ENCODE measurements at regions not wholly inside any gene's neighbourhood (a gene's known extent, or its start where the extent isn't known, plus 50 kb on each side); places are given as distances from the start of the nearest gene placed in this dataset.

GRCh38 chr12:97046901-97047300 lies 139.8 kb downstream of the NEDD1 start:
- TF ChIP-seq CTCF (IDR thresholded peaks at IDR 0.05; ENCODE audit: unreplicated experiment): no peak
- Mint-ChIP-seq H3K36me3 (no peaks in the 10 kb centered on the region), H3K4me1 (peaks cover 4% of the 10 kb centered on the region), H3K27ac (no peak overlapping the region), H3K27me3 (ENCODE audit: low read depth) (no peaks in the 10 kb centered on the region), H3K9me3 (peaks cover 3% of the 10 kb centered on the region), H3K4me3 (no peak overlapping the region)
- no peak for DNase-seq (ENCODE audit: low spot score in 2 of 2, unreplicated experiment in 2 of 2)

GRCh38 chr12:97047361-97047760 lies 140.3 kb downstream of the NEDD1 start:
- Mint-ChIP-seq H3K4me3 (no peak overlapping the region), H3K27ac (no peak overlapping the region), H3K4me1 (peaks cover 4% of the 10 kb centered on the region), H3K27me3 (ENCODE audit: low read depth) (no peaks in the 10 kb centered on the region), H3K36me3 (no peaks in the 10 kb centered on the region), H3K9me3 (peaks cover 3% of the 10 kb centered on the region)
- TF ChIP-seq CTCF (IDR thresholded peaks at IDR 0.05; ENCODE audit: unreplicated experiment): no peak
- DNase-seq (ENCODE audit: low spot score in 2 of 2, unreplicated experiment in 2 of 2): no peak

- no peak for DNase-seq (ENCODE audit: low spot score in 2 of 2, unreplicated experiment in 2 of 2)
- Mint-ChIP-seq H3K27me3 (ENCODE audit: low read depth) (no peaks in the 10 kb centered on the region), H3K27ac (no peak overlapping the region), H3K4me1 (peaks cover 4% of the 10 kb centered on the region), H3K4me3 (no peak overlapping the region), H3K9me3 (no peaks in the 10 kb centered on the region), H3K36me3 (no peaks in the 10 kb centered on the region)
- no peak for TF ChIP-seq CTCF (IDR thresholded peaks at IDR 0.05; ENCODE audit: unreplicated experiment)
These were observed 141.5 kb downstream of the NEDD1 start for GRCh38 chr12:97048421-97049035.

GRCh38 chr12:97050509-97050908 lies 143.5 kb downstream of the NEDD1 start:
- Mint-ChIP-seq H3K4me3 (no peak overlapping the region), H3K27me3 (ENCODE audit: low read depth) (no peaks in the 10 kb centered on the region), H3K4me1 (peaks cover 8% of the 10 kb centered on the region), H3K9me3 (no peaks in the 10 kb centered on the region), H3K27ac (no peak overlapping the region), H3K36me3 (no peaks in the 10 kb centered on the region)
- DNase-seq (ENCODE audit: low spot score in 2 of 2, unreplicated experiment in 2 of 2): no peak
- TF ChIP-seq CTCF (IDR thresholded peaks at IDR 0.05; ENCODE audit: unreplicated experiment): no peak

GRCh38 chr12:97051341-97051740 lies 144.3 kb downstream of the NEDD1 start:
- Mint-ChIP-seq H3K9me3 (peaks cover 4% of the 10 kb centered on the region), H3K4me3 (no peak overlapping the region), H3K36me3 (peaks cover 3% of the 10 kb centered on the region), H3K27me3 (ENCODE audit: low read depth) (no peaks in the 10 kb centered on the region), H3K4me1 (peaks cover 10% of the 10 kb centered on the region), H3K27ac (no peak overlapping the region)
- no peak for DNase-seq (ENCODE audit: low spot score in 2 of 2, unreplicated experiment in 2 of 2)
- no peak for TF ChIP-seq CTCF (IDR thresholded peaks at IDR 0.05; ENCODE audit: unreplicated experiment)

GRCh38 chr12:97061171-97061570 lies 154.1 kb downstream of the NEDD1 start:
- no peak overlapping the region for H3K4me3 Mint-ChIP-seq
- H3K36me3 Mint-ChIP-seq: peaks cover 12% of the 10 kb centered on the region
- peak overlapping the region; percentile 71 for H3K27ac Mint-ChIP-seq

More at GRCh38 chr12:97061171-97061570, 154.1 kb downstream of the NEDD1 start:
- H3K9me3 Mint-ChIP-seq: peaks cover 17% of the 10 kb centered on the region
- no peak for TF ChIP-seq CTCF (IDR thresholded peaks at IDR 0.05; ENCODE audit: unreplicated experiment)
- DNase-seq (ENCODE audit: low spot score in 2 of 2, unreplicated experiment in 2 of 2): no peak
- peaks cover 4% of the 10 kb centered on the region for H3K27me3 Mint-ChIP-seq (ENCODE audit: low read depth)
- peaks cover 35% of the 10 kb centered on the region for H3K4me1 Mint-ChIP-seq

Measured in mesothelial cell of epicardium (in vitro differentiated cells).